IPS-18a (cell line): ENCODE measurements at regions not wholly inside any gene's neighbourhood (a gene's known extent, or its start where the extent isn't known, plus 50 kb on each side); places are given as distances from the start of the nearest gene placed in this dataset.

Experiments
- H3K27ac ChIP-seq: one replicate; pipeline ENCODE4 v1.5.1; 2013; ENCODE audit warnings: low read length
- H3K27me3 ChIP-seq: one replicate; pipeline ENCODE4 v1.6.1; 2013; ENCODE audit warnings: mild to moderate bottlenecking, low read length; ENCODE audit not compliant: control insufficient read depth, insufficient read depth
- H3K36me3 ChIP-seq: one replicate; pipeline ENCODE4 v1.6.1; 2013; ENCODE audit warnings: low read depth, low read length; ENCODE audit not compliant: control insufficient read depth
- H3K4me1 ChIP-seq: one replicate; pipeline ENCODE4 v1.6.1; 2013; ENCODE audit warnings: low read depth, low read length; ENCODE audit not compliant: control insufficient read depth
- H3K4me3 ChIP-seq: one replicate; pipeline ENCODE4 v1.5.1; 2013; ENCODE audit warnings: low read length
- H3K9ac ChIP-seq: one replicate; pipeline ENCODE4 v1.6.1; 2013; ENCODE audit warnings: mild to moderate bottlenecking, low read length, moderate library complexity
- H3K9me3 ChIP-seq: one replicate; pipeline ENCODE4 v1.6.1; 2013; ENCODE audit warnings: low read depth, low read length; ENCODE audit not compliant: control insufficient read depth

- Histone ChIP-seq H3K36me3 (no peaks in the 10 kb centered on the region), H3K27me3 (no peaks in the 10 kb centered on the region), H3K9ac (no peak overlapping the region), H3K4me1 (peaks cover 4% of the 10 kb centered on the region), H3K9me3 (no peaks in the 10 kb centered on the region), H3K27ac (no peak overlapping the region), H3K4me3 (no peak overlapping the region)
Measured at GRCh38 chr11:95506777-95507176, 275.8 kb upstream of the SESN3 start.

GRCh38 chr11:95505927-95506426 lies 275.0 kb upstream of the SESN3 start:
- H3K4me1 ChIP-seq = peaks cover 4% of the 10 kb centered on the region
- H3K36me3 ChIP-seq = no peaks in the 10 kb centered on the region
- H3K27me3 ChIP-seq = no peaks in the 10 kb centered on the region
- no peak overlapping the region for H3K9ac ChIP-seq
- H3K27ac ChIP-seq = no peak overlapping the region
- H3K4me3 ChIP-seq = no peak overlapping the region
- no peaks in the 10 kb centered on the region for H3K9me3 ChIP-seq

GRCh38 chr11:95503047-95503446 lies 272.0 kb upstream of the SESN3 start:
- no peak overlapping the region for H3K9ac ChIP-seq
- H3K27ac ChIP-seq = no peak overlapping the region
- no peaks in the 10 kb centered on the region for H3K9me3 ChIP-seq
- no peaks in the 10 kb centered on the region for H3K36me3 ChIP-seq
- H3K4me1 ChIP-seq = peaks cover 16% of the 10 kb centered on the region
- no peak overlapping the region for H3K4me3 ChIP-seq
- no peaks in the 10 kb centered on the region for H3K27me3 ChIP-seq

GRCh38 chr11:95502522-95502921 lies 271.5 kb upstream of the SESN3 start:
- no peaks in the 10 kb centered on the region for H3K9me3 ChIP-seq
- H3K27me3 ChIP-seq = no peaks in the 10 kb centered on the region
- H3K36me3 ChIP-seq = no peaks in the 10 kb centered on the region
- H3K4me1 ChIP-seq = peaks cover 14% of the 10 kb centered on the region
- H3K4me3 ChIP-seq = no peak overlapping the region
- no peak overlapping the region for H3K9ac ChIP-seq
- no peak overlapping the region for H3K27ac ChIP-seq

- no peaks in the 10 kb centered on the region for H3K9me3 ChIP-seq
- H3K4me1 ChIP-seq = peaks cover 14% of the 10 kb centered on the region
- H3K27ac ChIP-seq = no peak overlapping the region
- no peak overlapping the region for H3K4me3 ChIP-seq
- no peak overlapping the region for H3K9ac ChIP-seq
- no peaks in the 10 kb centered on the region for H3K27me3 ChIP-seq
- no peaks in the 10 kb centered on the region for H3K36me3 ChIP-seq
Measured at GRCh38 chr11:95501761-95502266, 270.8 kb upstream of the SESN3 start.

- H3K27ac ChIP-seq = no peak overlapping the region
- H3K4me3 ChIP-seq = no peak overlapping the region
- H3K36me3 ChIP-seq = no peaks in the 10 kb centered on the region
- H3K9me3 ChIP-seq = no peaks in the 10 kb centered on the region
- H3K27me3 ChIP-seq = no peaks in the 10 kb centered on the region
- H3K9ac ChIP-seq = no peak overlapping the region
- peaks cover 14% of the 10 kb centered on the region for H3K4me1 ChIP-seq
Measured at GRCh38 chr11:95500466-95500865, 269.5 kb upstream of the SESN3 start.

- H3K36me3 ChIP-seq = no peaks in the 10 kb centered on the region
- H3K27me3 ChIP-seq = no peaks in the 10 kb centered on the region
- H3K4me1 ChIP-seq = peaks cover 14% of the 10 kb centered on the region
- H3K9ac ChIP-seq = no peak overlapping the region
- H3K4me3 ChIP-seq = no peak overlapping the region
- H3K9me3 ChIP-seq = no peaks in the 10 kb centered on the region
- no peak overlapping the region for H3K27ac ChIP-seq
Measured at GRCh38 chr11:95499516-95500135, 268.6 kb upstream of the SESN3 start.

- Histone ChIP-seq H3K9ac (no peak overlapping the region), H3K27me3 (no peaks in the 10 kb centered on the region), H3K9me3 (no peaks in the 10 kb centered on the region), H3K36me3 (no peaks in the 10 kb centered on the region), H3K27ac (no peak overlapping the region), H3K4me1 (peaks cover 14% of the 10 kb centered on the region), H3K4me3 (no peak overlapping the region)
Measured at GRCh38 chr11:95498722-95499425, 267.9 kb upstream of the SESN3 start.

- H3K36me3 ChIP-seq = no peaks in the 10 kb centered on the region
- H3K27me3 ChIP-seq = no peaks in the 10 kb centered on the region
- H3K4me3 ChIP-seq = no peak overlapping the region
- no peaks in the 10 kb centered on the region for H3K9me3 ChIP-seq
- H3K4me1 ChIP-seq = peaks cover 14% of the 10 kb centered on the region
- H3K27ac ChIP-seq = no peak overlapping the region
- H3K9ac ChIP-seq = no peak overlapping the region
Measured at GRCh38 chr11:95496901-95497300, 265.9 kb upstream of the SESN3 start.

- Histone ChIP-seq H3K9ac (no peak overlapping the region), H3K36me3 (no peaks in the 10 kb centered on the region), H3K4me3 (no peak overlapping the region), H3K27me3 (no peaks in the 10 kb centered on the region), H3K27ac (no peak overlapping the region), H3K4me1 (peaks cover 14% of the 10 kb centered on the region), H3K9me3 (no peaks in the 10 kb centered on the region)
Measured at GRCh38 chr11:95495706-95496105, 264.7 kb upstream of the SESN3 start.

- H3K27ac ChIP-seq = no peak overlapping the region
- H3K9me3 ChIP-seq = no peaks in the 10 kb centered on the region
- no peak overlapping the region for H3K9ac ChIP-seq
- no peaks in the 10 kb centered on the region for H3K27me3 ChIP-seq
- H3K4me3 ChIP-seq = no peak overlapping the region
- H3K4me1 ChIP-seq = peaks cover 13% of the 10 kb centered on the region
- H3K36me3 ChIP-seq = no peaks in the 10 kb centered on the region
Measured at GRCh38 chr11:95494856-95495255, 263.9 kb upstream of the SESN3 start.

- Histone ChIP-seq H3K27me3 (no peaks in the 10 kb centered on the region), H3K9me3 (no peaks in the 10 kb centered on the region), H3K36me3 (no peaks in the 10 kb centered on the region), H3K4me3 (no peak overlapping the region), H3K4me1 (peaks cover 6% of the 10 kb centered on the region), H3K9ac (no peak overlapping the region), H3K27ac (no peak overlapping the region)
Measured at GRCh38 chr11:95494167-95494566, 263.2 kb upstream of the SESN3 start.
